Loucy (cell line): ENCODE measurements at regions not wholly inside any gene's neighbourhood (a gene's known extent, or its start where the extent isn't known, plus 50 kb on each side); places are given as distances from the start of the nearest gene placed in this dataset.

Experiments used
- CTCF ChIP-seq: fragments of 200-600 bp; sonication (generic); conservative IDR thresholded peaks from 2 replicates; pipeline ENCODE4 v1.5.1; 2014; ENCODE audit warnings: mild to moderate bottlenecking, antibody characterized with exemption, low read length
- EZH2phosphoT487 ChIP-seq: fragments of 200-600 bp; IDR thresholded peaks from 2 replicates; pipeline ENCODE4 v1.6.1; 2018; ENCODE audit warnings: antibody characterized with exemption, mild to moderate bottlenecking, moderate library complexity, borderline replicate concordance

DNA sequence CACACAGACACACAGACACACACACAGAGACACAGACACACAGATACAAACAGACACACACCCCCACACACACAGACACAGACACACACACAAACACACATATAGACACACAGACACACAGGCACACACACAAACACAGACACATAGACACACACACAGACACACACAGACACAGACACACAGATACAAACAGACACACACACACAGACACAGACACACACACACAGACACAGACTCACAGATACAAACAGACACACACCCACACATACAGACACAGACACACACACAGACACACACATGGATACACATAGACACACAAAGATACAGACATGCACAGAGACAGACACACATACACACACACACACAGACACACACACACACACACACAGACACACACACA lies 174.5 kb downstream of the URI1 start:
- no peak for TF ChIP-seq CTCF
- no peak for TF ChIP-seq EZH2phosphoT487
